Choroid plexus epithelial cell (primary cell): ENCODE measurements at regions not wholly inside any gene's neighbourhood (a gene's known extent, or its start where the extent isn't known, plus 50 kb on each side); places are given as distances from the start of the nearest gene placed in this dataset.
A peak's percentile ranks its signal among the peaks of the same experiment; 100 is the strongest.

Experiments
- DNase-seq: peaks from one replicate; pipeline ENCODE4 v3.0.0-alpha.2; 2010; ENCODE audit warnings: low read depth
- H3K4me3 ChIP-seq: 2 replicates; pipeline ENCODE4 v1.5.1; 2011; ENCODE audit warnings: low read depth, mild to moderate bottlenecking, control low read depth, low read length, moderate library complexity
- CTCF ChIP-seq: conservative IDR thresholded peaks from 2 replicates; pipeline ENCODE4 v1.5.1; 2011; ENCODE audit warnings: low read depth, mild to moderate bottlenecking, control low read depth, inconsistent platforms, low read length, moderate library complexity

- DNase-seq = peak; percentile 13
- no peak overlapping the region for H3K4me3 ChIP-seq
- no peak for TF ChIP-seq CTCF
These were observed 1709.6 kb upstream of the WWC1 start for GRCh38 chr5:166581826-166582225.

- DNase-seq = no peak
- no peak overlapping the region for H3K4me3 ChIP-seq
- no peak for TF ChIP-seq CTCF
These were observed 1709.0 kb upstream of the WWC1 start for GRCh38 chr5:166582416-166582815.

GRCh38 chr5:166594567-166594966 lies 1696.9 kb upstream of the WWC1 start:
- TF ChIP-seq CTCF = no peak
- H3K4me3 ChIP-seq = no peak overlapping the region
- no peak for DNase-seq

DNA sequence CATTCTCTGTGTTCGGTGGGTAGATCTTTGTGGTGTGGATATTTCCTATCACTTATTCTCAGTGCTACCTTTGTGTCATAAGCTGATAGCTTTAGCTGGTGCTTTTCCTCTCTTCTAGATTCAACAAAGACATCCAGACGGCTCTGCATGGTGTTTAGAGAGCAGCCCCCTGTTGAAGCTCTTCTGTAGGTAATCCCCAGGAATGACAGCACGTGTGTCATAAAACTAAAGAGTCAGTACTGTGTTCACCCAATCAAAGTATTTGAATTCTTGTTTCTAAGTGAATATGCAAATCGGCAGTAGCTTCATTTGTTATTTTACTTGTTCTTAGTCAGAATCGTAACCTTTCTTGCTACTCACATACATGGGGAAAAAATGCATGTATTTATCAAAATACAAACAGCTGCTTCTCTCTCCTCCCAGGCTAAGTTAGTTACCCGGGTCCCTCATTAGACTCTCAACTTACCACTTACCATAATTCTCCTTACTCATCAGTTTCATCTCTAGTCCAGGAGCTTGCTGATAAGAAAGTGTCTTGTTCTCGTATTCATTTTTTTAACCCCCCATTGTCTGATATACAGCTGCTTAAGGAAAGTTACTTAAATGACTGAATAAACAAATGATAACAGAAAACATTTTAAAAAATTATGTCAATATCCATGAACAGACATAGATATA lies 1696.0 kb upstream of the WWC1 start:
- DNase-seq = no peak
- H3K4me3 ChIP-seq = no peak overlapping the region
- TF ChIP-seq CTCF = no peak

DNA sequence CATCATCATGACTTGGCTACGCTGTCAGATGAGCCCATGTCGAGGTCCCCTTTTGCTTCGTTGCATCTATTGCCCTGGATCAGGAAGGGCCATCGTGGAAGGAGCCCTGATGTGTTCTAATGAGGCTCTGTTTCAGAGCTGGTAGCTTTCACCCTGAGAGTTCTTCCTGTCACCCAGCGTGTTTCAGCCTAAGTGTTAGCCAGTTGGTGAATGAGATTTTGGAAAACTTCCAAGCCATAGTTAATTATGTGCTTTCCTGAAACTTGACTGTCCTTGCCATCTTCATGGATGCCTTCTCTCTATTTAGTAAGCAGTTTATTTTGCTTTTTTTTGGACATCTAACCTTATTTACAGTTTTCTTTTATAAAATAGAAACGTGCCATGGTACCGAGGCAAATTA lies 1695.4 kb upstream of the WWC1 start:
- no peak overlapping the region for H3K4me3 ChIP-seq
- no peak for DNase-seq
- TF ChIP-seq CTCF = no peak

DNA sequence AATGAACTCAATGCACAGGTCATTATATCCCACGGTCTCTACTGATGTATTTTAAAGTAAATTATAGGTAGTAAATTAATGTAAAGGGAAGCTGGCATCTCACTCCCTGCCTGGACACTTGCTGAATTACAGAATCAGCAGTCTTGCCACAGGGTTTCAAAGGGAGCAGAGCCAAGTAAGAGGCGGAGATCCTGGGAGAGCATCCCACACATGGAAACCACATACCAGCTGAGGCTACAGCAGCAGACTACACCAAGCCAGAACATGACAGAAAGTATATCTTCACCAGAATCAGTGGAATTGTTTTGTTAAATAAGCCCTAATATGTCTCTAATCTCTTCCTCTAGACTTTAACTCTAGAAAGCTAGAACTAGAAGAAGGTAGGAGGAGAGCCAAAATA lies 1689.2 kb upstream of the WWC1 start:
- no peak for DNase-seq
- no peak for TF ChIP-seq CTCF
- H3K4me3 ChIP-seq = no peak overlapping the region

DNA sequence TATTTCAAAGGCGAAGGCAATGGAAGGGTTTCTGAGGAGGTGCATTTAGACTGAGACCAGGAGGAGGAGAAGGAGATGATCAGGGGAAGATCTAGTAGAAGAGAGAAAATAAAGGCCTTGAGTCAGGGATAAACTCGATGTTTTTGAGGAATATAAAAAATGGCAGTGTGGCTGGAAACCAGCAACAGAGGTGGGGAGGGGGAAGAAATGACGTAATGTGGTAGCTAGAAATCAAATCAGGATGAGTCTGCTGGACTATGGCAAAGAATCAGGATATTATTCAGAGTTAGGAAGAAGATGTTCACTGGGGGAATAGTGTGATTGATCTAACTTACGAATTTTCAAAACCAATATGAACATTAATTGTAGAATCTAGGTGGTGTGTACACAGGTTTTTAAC lies 1673.9 kb upstream of the WWC1 start:
- TF ChIP-seq CTCF = no peak
- no peak overlapping the region for H3K4me3 ChIP-seq
- DNase-seq = no peak
